Suprapubic skin (tissue), 3 donors: ENCODE measurements at regions not wholly inside any gene's neighbourhood (a gene's known extent, or its start where the extent isn't known, plus 50 kb on each side); places are given as distances from the start of the nearest gene placed in this dataset.

Source experiments
- CTCF ChIP-seq, 2 donors: fragments of 200-600 bp in 1 of 2; fragments of 450-650 bp in 1 of 2; sonication (generic) in 1 of 2; IDR thresholded peaks; one replicate each; pipeline ENCODE4 v1.5.1; 2016 to 2019; ENCODE audit warnings: antibody characterized with exemption in 2 of 2, mild to moderate bottlenecking in 1 of 2, moderate library complexity in 1 of 2
- POLR2AphosphoS5 ChIP-seq, 3 donors: sonication (generic); formaldehyde crosslinking; IDR thresholded peaks; one replicate each; pipeline ENCODE4 v1.6.1; 2017; ENCODE audit warnings: antibody characterized with exemption in 3 of 3

- TF ChIP-seq CTCF (IDR thresholded peaks at IDR 0.05) (no peak), POLR2AphosphoS5 (IDR thresholded peaks at IDR 0.05) (no peak)
Measured at GRCh38 chr3:124108446-124108845, 116.5 kb upstream of the ROPN1 start.
